ENCODE measurements at regions not wholly inside any gene's neighbourhood (a gene's known extent, or its start where the extent isn't known, plus 50 kb on each side); places are given as distances from the start of the nearest gene placed in this dataset.

GRCh38 chr5:117877731-117878130 is 1110.6 kb downstream of the DTWD2 start:
- H3K27me3 ChIP-seq, result no peaks in the 10 kb centered on the region
- DNase-seq (ENCODE audit: low spot score in 2 of 2), result no peak
- TF ChIP-seq POLR2A (IDR thresholded peaks at IDR 0.05) (no peak), CTCF (IDR thresholded peaks at IDR 0.05) (no peak), POLR2AphosphoS5 (IDR thresholded peaks at IDR 0.05) (no peak), EP300 (IDR thresholded peaks at IDR 0.05) (no peak)
- WGBS, result 91% methylated on average over 2 of the region's 2 CpGs
- no peaks in the 10 kb centered on the region for H3K9me3 ChIP-seq
- H3K4me3 ChIP-seq, result no peak overlapping the region
- H3K27ac ChIP-seq, result no peak overlapping the region
- H3K4me1 ChIP-seq, result no peaks in the 10 kb centered on the region
- H3K36me3 ChIP-seq, result no peaks in the 10 kb centered on the region

DNA sequence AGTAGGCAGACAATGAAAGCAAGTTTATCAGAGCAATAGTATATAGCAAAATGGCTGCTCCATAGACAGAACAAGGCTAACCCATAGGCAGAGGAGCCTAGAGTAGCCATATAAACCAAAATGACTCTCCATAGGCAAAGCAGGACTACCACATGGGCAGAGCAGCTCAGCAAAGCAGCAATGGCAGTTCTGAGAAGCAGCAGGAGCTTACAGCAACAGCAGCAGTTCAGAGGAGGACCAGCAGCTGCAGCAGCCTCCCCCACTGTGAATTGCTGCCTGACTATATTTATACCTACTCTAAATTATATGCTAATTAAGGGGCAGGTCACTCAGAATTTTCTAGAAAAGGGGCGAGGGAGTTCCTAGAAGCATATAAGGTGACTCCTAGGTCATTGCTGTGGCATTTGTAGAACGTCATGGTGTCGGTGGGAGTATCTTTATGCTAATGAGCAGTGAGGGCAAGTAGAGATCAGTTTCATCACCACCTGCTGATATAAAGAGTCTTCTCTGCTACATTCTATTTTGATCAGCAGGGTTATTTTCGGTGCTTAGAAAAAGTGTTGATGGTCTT is 1115.5 kb downstream of the DTWD2 start:
- Histone ChIP-seq H3K36me3 (no peaks in the 10 kb centered on the region), H3K4me3 (no peak overlapping the region), H3K4me1 (no peaks in the 10 kb centered on the region), H3K27ac (no peak overlapping the region), H3K9me3 (no peaks in the 10 kb centered on the region), H3K27me3 (no peaks in the 10 kb centered on the region)
- DNase-seq (ENCODE audit: low spot score in 2 of 2), result no peak
- TF ChIP-seq CTCF (IDR thresholded peaks at IDR 0.05) (no peak), EP300 (IDR thresholded peaks at IDR 0.05) (no peak), POLR2A (IDR thresholded peaks at IDR 0.05) (no peak), POLR2AphosphoS5 (IDR thresholded peaks at IDR 0.05) (no peak)
- 84% methylated on average over 4 of the region's 4 CpGs for WGBS

GRCh38 chr5:117869596-117869995 is 1118.8 kb downstream of the DTWD2 start:
- 63% methylated on average over 1 of the region's 1 CpG for WGBS

DNA sequence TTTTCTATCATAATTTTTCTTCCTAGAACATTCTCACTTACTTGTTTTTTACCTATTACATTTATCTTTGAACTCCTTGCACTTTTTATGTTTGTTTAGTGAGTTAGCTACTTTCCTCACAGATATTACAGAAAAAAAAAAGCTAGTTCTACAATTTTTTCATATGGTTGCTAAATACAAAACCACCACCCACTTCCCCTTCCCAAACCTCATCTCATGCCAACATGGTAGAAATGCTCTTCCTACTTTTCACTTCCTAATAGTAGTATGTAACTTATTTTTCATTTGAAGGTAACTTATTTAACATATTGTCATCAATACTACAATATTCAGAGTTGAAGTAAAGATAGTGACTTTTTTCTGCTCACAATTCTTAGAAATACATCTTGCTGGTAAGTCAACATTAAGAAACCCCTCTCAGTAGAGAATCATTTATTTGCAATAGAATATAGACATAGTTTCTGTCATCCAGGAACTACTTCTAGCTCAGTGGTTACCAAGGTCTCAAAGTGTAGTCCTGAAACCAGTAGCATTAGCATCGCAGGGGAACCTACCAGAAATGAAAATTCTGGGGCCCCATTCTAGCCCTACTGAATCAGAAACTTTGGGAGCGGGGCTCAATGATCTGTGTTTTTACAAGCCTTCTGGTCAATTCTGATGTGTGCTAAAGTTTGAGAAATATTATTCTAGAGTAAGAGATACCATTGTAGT is 1124.6 kb downstream of the DTWD2 start:
- Histone ChIP-seq H3K27me3 (no peaks in the 10 kb centered on the region), H3K4me1 (no peaks in the 10 kb centered on the region), H3K4me3 (no peak overlapping the region), H3K36me3 (no peaks in the 10 kb centered on the region), H3K9me3 (no peaks in the 10 kb centered on the region), H3K27ac (no peak overlapping the region)
- DNase-seq (ENCODE audit: low spot score in 2 of 2), result no peak
- 81% methylated on average over 2 of the region's 2 CpGs for WGBS
- no peak for TF ChIP-seq POLR2A (IDR thresholded peaks at IDR 0.05)
- TF ChIP-seq POLR2AphosphoS5 (IDR thresholded peaks at IDR 0.05), result no peak
- TF ChIP-seq EP300 (IDR thresholded peaks at IDR 0.05), result no peak
- no peak for TF ChIP-seq CTCF (IDR thresholded peaks at IDR 0.05)

More at GRCh38 chr5:117869596-117869995, 1118.8 kb downstream of the DTWD2 start:
- H3K27me3 ChIP-seq, result no peaks in the 10 kb centered on the region
- H3K36me3 ChIP-seq, result no peaks in the 10 kb centered on the region
- no peak for DNase-seq (ENCODE audit: low spot score in 2 of 2)
- no peaks in the 10 kb centered on the region for H3K4me1 ChIP-seq
- no peaks in the 10 kb centered on the region for H3K9me3 ChIP-seq
- H3K4me3 ChIP-seq, result no peak overlapping the region
- TF ChIP-seq POLR2AphosphoS5 (IDR thresholded peaks at IDR 0.05), result no peak
- H3K27ac ChIP-seq, result no peak overlapping the region

DNA sequence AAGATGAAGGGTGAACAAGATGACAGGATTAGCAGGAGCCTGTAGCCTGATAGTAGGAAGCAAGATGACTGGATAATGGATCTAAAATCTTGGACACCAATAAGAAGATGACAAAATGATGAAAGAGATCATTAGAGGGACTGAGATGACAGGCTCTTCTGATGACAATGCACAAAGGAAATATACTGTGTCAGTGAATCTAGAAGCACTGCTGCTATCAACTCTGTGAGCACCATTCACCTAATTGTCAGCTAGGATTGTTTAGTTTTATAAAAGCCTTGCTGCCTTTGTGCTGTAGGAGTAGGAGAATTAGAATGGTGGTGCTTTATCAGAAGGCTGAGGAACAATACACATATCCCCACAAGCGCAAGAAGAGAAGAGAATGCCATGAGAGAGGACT is 1127.8 kb downstream of the DTWD2 start:
- H3K9me3 ChIP-seq, result no peaks in the 10 kb centered on the region
- no peaks in the 10 kb centered on the region for H3K4me1 ChIP-seq
- TF ChIP-seq EP300 (IDR thresholded peaks at IDR 0.05) (no peak), POLR2A (IDR thresholded peaks at IDR 0.05) (no peak), POLR2AphosphoS5 (IDR thresholded peaks at IDR 0.05) (no peak), CTCF (IDR thresholded peaks at IDR 0.05) (no peak)
- no peak overlapping the region for H3K4me3 ChIP-seq
- no peak overlapping the region for H3K27ac ChIP-seq
- H3K27me3 ChIP-seq, result no peaks in the 10 kb centered on the region
- WGBS, result 94% methylated on average over 1 of the region's 1 CpG
- DNase-seq (ENCODE audit: low spot score in 2 of 2), result no peak
- no peaks in the 10 kb centered on the region for H3K36me3 ChIP-seq
